Hepatocyte (in vitro differentiated cells): ENCODE measurements at regions not wholly inside any gene's neighbourhood (a gene's known extent, or its start where the extent isn't known, plus 50 kb on each side); places are given as distances from the start of the nearest gene placed in this dataset.
"Not testable (repeated sequence)": the region's sequence is repeated elsewhere in the genome, so short reads cannot be mapped to it uniquely, and the experiment has no call there.

Experiments used
- EZH2 ChIP-seq: fragments of 200-600 bp; sonication (generic); IDR thresholded peaks from 2 replicates; pipeline ENCODE4 v1.6.1; 2016; ENCODE audit warnings: antibody characterized with exemption, mild to moderate bottlenecking, borderline replicate concordance
- EZH2phosphoT487 ChIP-seq: fragments of 200-600 bp; sonication (generic); IDR thresholded peaks from one replicate; pipeline ENCODE4 v1.6.1; 2018; ENCODE audit warnings: antibody characterized with exemption, mild to moderate bottlenecking, low read depth, moderate library complexity; ENCODE audit not compliant: unreplicated experiment, severe bottlenecking
- TF ChIP-seq, protein P1 (sequence below): fragments of 200-600 bp; sonication (generic); IDR thresholded peaks from 2 replicates; pipeline ENCODE4 v1.5.1; 2016; ENCODE audit warnings: antibody characterized with exemption, mild to moderate bottlenecking; ENCODE audit not compliant: poor library complexity

DNA sequence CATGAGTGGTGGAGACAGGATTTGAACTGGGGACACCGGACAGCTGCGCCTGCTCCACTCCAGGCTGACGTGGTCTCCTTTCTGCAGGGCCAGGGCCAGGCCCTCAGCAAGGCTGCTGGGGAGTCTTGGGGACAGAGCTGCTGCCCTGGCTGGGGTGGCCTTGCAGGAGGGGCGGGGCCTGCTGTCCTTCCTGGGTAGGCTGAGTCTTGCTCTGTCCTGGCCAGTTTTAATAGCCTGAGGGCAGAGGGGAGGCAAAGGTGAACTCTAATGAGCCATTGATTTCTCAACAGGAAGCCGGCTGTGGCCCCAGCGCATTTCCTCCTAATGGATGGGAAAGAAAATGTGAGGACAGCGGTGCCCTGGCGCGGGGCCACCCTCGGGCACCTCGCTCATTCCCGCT, 428.4 kb upstream of the SULF2 start:
- TF ChIP-seq, protein P1, sequence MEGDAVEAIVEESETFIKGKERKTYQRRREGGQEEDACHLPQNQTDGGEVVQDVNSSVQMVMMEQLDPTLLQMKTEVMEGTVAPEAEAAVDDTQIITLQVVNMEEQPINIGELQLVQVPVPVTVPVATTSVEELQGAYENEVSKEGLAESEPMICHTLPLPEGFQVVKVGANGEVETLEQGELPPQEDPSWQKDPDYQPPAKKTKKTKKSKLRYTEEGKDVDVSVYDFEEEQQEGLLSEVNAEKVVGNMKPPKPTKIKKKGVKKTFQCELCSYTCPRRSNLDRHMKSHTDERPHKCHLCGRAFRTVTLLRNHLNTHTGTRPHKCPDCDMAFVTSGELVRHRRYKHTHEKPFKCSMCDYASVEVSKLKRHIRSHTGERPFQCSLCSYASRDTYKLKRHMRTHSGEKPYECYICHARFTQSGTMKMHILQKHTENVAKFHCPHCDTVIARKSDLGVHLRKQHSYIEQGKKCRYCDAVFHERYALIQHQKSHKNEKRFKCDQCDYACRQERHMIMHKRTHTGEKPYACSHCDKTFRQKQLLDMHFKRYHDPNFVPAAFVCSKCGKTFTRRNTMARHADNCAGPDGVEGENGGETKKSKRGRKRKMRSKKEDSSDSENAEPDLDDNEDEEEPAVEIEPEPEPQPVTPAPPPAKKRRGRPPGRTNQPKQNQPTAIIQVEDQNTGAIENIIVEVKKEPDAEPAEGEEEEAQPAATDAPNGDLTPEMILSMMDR, result not testable (repeated sequence)
- TF ChIP-seq EZH2, EZH2phosphoT487: not testable (repeated sequence)
